Motor neuron (in vitro differentiated cells): ENCODE measurements at regions not wholly inside any gene's neighbourhood (a gene's known extent, or its start where the extent isn't known, plus 50 kb on each side); places are given as distances from the start of the nearest gene placed in this dataset.

Source experiments
- ATAC-seq, 8 experiments: fragments of 200-7000 bp; cut with Tn5 transposase; replicated peaks in 6 of 8; 2 replicates each; pipeline ENCODE4 v1.8.0; 2021; ENCODE audit warnings: mild to moderate bottlenecking in 8 of 8, moderate library complexity in 8 of 8
- H3K27ac ChIP-seq, 2 donors: fragments of 250-450 bp; sonication (Bioruptor Pico); 2 replicates each; pipeline ENCODE4 v1.9.0; 2021; ENCODE audit warnings: antibody characterized with exemption in 2 of 2, mild to moderate bottlenecking in 2 of 2, moderate library complexity in 1 of 2
- H3K4me1 ChIP-seq, 2 donors: fragments of 250-450 bp; sonication (Bioruptor Pico); replicated peaks in 1 of 2; 2 replicates each; pipeline ENCODE4 v1.6.1; 2021; ENCODE audit warnings: antibody characterized with exemption in 2 of 2, mild to moderate bottlenecking in 2 of 2, moderate library complexity in 1 of 2
- H3K4me3 ChIP-seq, 5 donors: fragments of 250-450 bp; sonication (Bioruptor Pico); 2 replicates each; pipeline ENCODE4 v1.9.0; 2021; ENCODE audit warnings: antibody characterized with exemption in 5 of 5, mild to moderate bottlenecking in 5 of 5, moderate library complexity in 4 of 5
- WGBS, 10 experiments: fragments of 450-650 bp; shearing (Covaris generic); methylation state at CpG; one replicate each; pipeline ENCODE4 v1.0.0; 2022; 5-methylcytosine and 5-hydroxymethylcytosine counted together
- in situ Hi-C, 9 experiments: fragments of 400-800 bp; cut with MboI; loops; one replicate each; pipeline ENCODE4 v1.15.0; 2021; ENCODE audit warnings: low sequenced_read_pairs in 9 of 9, low pct_unique_long_range_greater_than_20kb in 2 of 9; ENCODE audit not compliant: unreplicated experiment in 9 of 9

GRCh38 chr4:96175871-96176270 is 336.0 kb downstream of the PDHA2 start:
- in situ Hi-C loops: no loop called here
- ATAC-seq: no peak
- Histone ChIP-seq H3K4me3 (no peak overlapping the region), H3K4me1 (no peaks in the 10 kb centered on the region), H3K27ac (no peak overlapping the region)
- WGBS, 10 experiments: 7 to 93% (median 81%) methylated on average over 1 to 4 of the region's 4 CpGs; no CpG with 5 or more reads in 1 of the 10 experiments

- H3K27ac ChIP-seq: no peak overlapping the region
- ATAC-seq: peak in 1 of 8 experiments; percentile 64
- no peak overlapping the region for H3K4me3 ChIP-seq
- no peaks in the 10 kb centered on the region for H3K4me1 ChIP-seq
- WGBS, 10 experiments: 0 to 94% (median 77%) methylated on average over 1 to 3 of the region's 3 CpGs; no CpG with 5 or more reads in 1 of the 10 experiments
- in situ Hi-C loops: no loop called here
These were observed 343.7 kb downstream of the PDHA2 start for GRCh38 chr4:96183611-96184010.

- in situ Hi-C loops: no loop called here
These were observed 346.7 kb downstream of the PDHA2 start for GRCh38 chr4:96186593-96186992.

GRCh38 chr4:96189761-96190160 is 349.9 kb downstream of the PDHA2 start:
- ATAC-seq: no peak
- no peaks in the 10 kb centered on the region for H3K4me1 ChIP-seq
- in situ Hi-C loops: no loop called here

More at GRCh38 chr4:96186593-96186992, 346.7 kb downstream of the PDHA2 start:
- no peak for ATAC-seq
- Histone ChIP-seq H3K4me1 (no peaks in the 10 kb centered on the region), H3K4me3 (no peak overlapping the region), H3K27ac (no peak overlapping the region)
- 0 to 87% (median 60%) methylated on average over 1 to 2 of the region's 2 CpGs; no CpG with 5 or more reads in 2 of the 10 experiments for WGBS, 10 experiments

GRCh38 chr4:96193061-96193460 is 353.2 kb downstream of the PDHA2 start:
- in situ Hi-C loops: no loop called here
- 0 to 86% (median 14%) methylated on average over 1 of the region's 1 CpG; no CpG with 5 or more reads in 3 of the 10 experiments for WGBS, 10 experiments
- H3K4me1 ChIP-seq: no peaks in the 10 kb centered on the region
- no peak overlapping the region for H3K4me3 ChIP-seq
- H3K27ac ChIP-seq: no peak overlapping the region
- peak in 1 of 8 experiments; percentile 40 for ATAC-seq

More at GRCh38 chr4:96189761-96190160, 349.9 kb downstream of the PDHA2 start:
- Histone ChIP-seq H3K4me3 (no peak overlapping the region), H3K27ac (no peak overlapping the region)

GRCh38 chr4:96194993-96195392 is 355.1 kb downstream of the PDHA2 start:
- ATAC-seq: no peak
- Histone ChIP-seq H3K4me1 (no peaks in the 10 kb centered on the region), H3K4me3 (no peak overlapping the region), H3K27ac (no peak overlapping the region)
- WGBS, 10 experiments: 0 to 100% (median 43%) methylated on average over 1 of the region's 1 CpG; no CpG with 5 or more reads in 4 of the 10 experiments
- in situ Hi-C loops: no loop called here

GRCh38 chr4:96205143-96205936 is 365.4 kb downstream of the PDHA2 start:
- ATAC-seq: peak in 2 of 8 experiments; percentile 52 to 77
- WGBS, 10 experiments: 0 to 82% (median 62%) methylated on average over 1 to 5 of the region's 5 CpGs
- Histone ChIP-seq H3K27ac (no peak overlapping the region), H3K4me1 (no peaks in the 10 kb centered on the region), H3K4me3 (no peak overlapping the region)
- in situ Hi-C loops: no loop called here

- 8 to 94% (median 70%) methylated on average over 1 to 5 of the region's 5 CpGs for WGBS, 10 experiments
- no peak for ATAC-seq
These were observed 387.6 kb downstream of the PDHA2 start for GRCh38 chr4:96227515-96227914.

GRCh38 chr4:96228463-96228862 is 388.6 kb downstream of the PDHA2 start:
- no peak overlapping the region for H3K4me3 ChIP-seq
- in situ Hi-C loops: no loop called here

More at GRCh38 chr4:96227515-96227914, 387.6 kb downstream of the PDHA2 start:
- H3K4me1 ChIP-seq: no peaks in the 10 kb centered on the region
- H3K27ac ChIP-seq: no peak overlapping the region
- in situ Hi-C loops: no loop called here
- no peak overlapping the region for H3K4me3 ChIP-seq

GRCh38 chr4:96240041-96240440 is 400.1 kb downstream of the PDHA2 start:
- no peak for ATAC-seq
- in situ Hi-C loops: no loop called here
- no peak overlapping the region for H3K4me3 ChIP-seq
- no peak overlapping the region for H3K27ac ChIP-seq
- 0 to 100% (median 87%) methylated on average over 1 to 4 of the region's 4 CpGs for WGBS, 10 experiments
- no peaks in the 10 kb centered on the region for H3K4me1 ChIP-seq

More at GRCh38 chr4:96228463-96228862, 388.6 kb downstream of the PDHA2 start:
- Histone ChIP-seq H3K27ac (no peak overlapping the region), H3K4me1 (no peaks in the 10 kb centered on the region)
- no peak for ATAC-seq
- 10 to 100% (median 72%) methylated on average over 1 to 4 of the region's 4 CpGs; no CpG with 5 or more reads in 2 of the 10 experiments for WGBS, 10 experiments

GRCh38 chr4:96241819-96242218 is 401.9 kb downstream of the PDHA2 start:
- in situ Hi-C loops: no loop called here
- no peak for ATAC-seq
- Histone ChIP-seq H3K27ac (no peak overlapping the region), H3K4me3 (no peak overlapping the region), H3K4me1 (no peaks in the 10 kb centered on the region)

- peaks cover 3 to 15% of the 10 kb centered on the region in 2 donors for H3K4me1 ChIP-seq
- H3K27ac ChIP-seq: no peak overlapping the region
- in situ Hi-C loops: no loop called here
- no peak overlapping the region for H3K4me3 ChIP-seq
- ATAC-seq: no peak
These were observed 407.2 kb downstream of the PDHA2 start for GRCh38 chr4:96247096-96247495.

GRCh38 chr4:96248225-96248624 is 408.3 kb downstream of the PDHA2 start:
- no peak overlapping the region for H3K27ac ChIP-seq
- in situ Hi-C loops: no loop called here
- peak in 5 of 8 experiments; percentile 70 to 97 (median 95) for ATAC-seq
- peaks cover 3 to 15% of the 10 kb centered on the region in 2 donors for H3K4me1 ChIP-seq
- no peak overlapping the region for H3K4me3 ChIP-seq
- 0 to 60% (median 31%) methylated on average over 1 to 3 of the region's 3 CpGs for WGBS, 10 experiments
